ENCODE measurements at regions not wholly inside any gene's neighbourhood (a gene's known extent, or its start where the extent isn't known, plus 50 kb on each side); places are given as distances from the start of the nearest gene placed in this dataset.
A peak's percentile ranks its signal among the peaks of the same experiment; 100 is the strongest.

DNA sequence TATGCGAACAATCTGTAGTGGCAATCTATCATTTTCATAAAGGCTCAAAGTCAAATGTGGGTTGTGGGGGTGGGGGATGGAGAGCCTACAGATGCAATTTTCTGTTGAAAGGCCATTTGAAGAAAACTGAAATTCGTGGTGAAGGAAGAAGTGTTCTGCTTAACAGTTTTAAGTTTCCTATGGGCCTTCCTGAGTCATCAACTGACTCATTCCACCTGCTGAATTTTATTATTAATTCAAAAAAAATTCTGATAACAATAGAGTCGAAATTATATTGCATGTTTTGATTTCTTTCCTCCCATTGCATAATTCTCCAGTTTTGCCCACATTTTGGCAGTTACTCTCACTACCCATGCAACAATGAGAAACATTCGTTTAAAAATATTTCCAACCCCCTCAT lies 622.3 kb upstream of the ARID1B start:
- no peaks in the 10 kb centered on the region for H3K9me3 ChIP-seq
- no peak for TF ChIP-seq POLR2AphosphoS5 (IDR thresholded peaks at IDR 0.05)
- TF ChIP-seq, protein P1, sequence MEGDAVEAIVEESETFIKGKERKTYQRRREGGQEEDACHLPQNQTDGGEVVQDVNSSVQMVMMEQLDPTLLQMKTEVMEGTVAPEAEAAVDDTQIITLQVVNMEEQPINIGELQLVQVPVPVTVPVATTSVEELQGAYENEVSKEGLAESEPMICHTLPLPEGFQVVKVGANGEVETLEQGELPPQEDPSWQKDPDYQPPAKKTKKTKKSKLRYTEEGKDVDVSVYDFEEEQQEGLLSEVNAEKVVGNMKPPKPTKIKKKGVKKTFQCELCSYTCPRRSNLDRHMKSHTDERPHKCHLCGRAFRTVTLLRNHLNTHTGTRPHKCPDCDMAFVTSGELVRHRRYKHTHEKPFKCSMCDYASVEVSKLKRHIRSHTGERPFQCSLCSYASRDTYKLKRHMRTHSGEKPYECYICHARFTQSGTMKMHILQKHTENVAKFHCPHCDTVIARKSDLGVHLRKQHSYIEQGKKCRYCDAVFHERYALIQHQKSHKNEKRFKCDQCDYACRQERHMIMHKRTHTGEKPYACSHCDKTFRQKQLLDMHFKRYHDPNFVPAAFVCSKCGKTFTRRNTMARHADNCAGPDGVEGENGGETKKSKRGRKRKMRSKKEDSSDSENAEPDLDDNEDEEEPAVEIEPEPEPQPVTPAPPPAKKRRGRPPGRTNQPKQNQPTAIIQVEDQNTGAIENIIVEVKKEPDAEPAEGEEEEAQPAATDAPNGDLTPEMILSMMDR (IDR thresholded peaks at IDR 0.05): no peak
- TF ChIP-seq EP300 (IDR thresholded peaks at IDR 0.05): no peak
- TF ChIP-seq POLR2A (IDR thresholded peaks at IDR 0.05): no peak
- H3K27ac ChIP-seq: no peak overlapping the region
- intact Hi-C loops (cut with DNase I): no loop called here
- H3K4me3 ChIP-seq: no peak overlapping the region
- H3K27me3 ChIP-seq: no peaks in the 10 kb centered on the region
- no peak for DNase-seq
- peaks cover 0 to 8% (median under 1%) of the 10 kb centered on the region in 4 donors for H3K4me1 ChIP-seq
- no peaks in the 10 kb centered on the region for H3K36me3 ChIP-seq
- 47 to 57% methylated on average over 4 of the region's 4 CpGs for WGBS, 2 donors

DNA sequence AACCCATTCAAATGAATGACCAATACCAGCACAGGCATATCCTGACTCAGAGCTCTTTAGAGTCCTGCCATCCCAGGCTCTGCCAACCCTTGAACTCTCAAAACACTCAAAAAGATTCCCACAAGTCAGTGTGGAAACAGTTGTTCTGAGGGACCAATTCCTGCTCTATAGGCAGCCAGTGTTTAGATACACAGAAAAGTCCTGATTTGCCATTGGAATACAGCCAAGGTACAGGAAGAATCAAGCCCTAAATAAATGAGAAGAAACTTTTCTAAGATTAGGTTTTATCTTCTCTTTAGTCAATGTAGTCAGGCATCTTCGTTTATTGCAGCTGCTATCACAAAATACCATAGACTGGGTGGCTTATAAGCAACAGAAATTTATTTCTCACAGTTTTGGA lies 626.8 kb upstream of the ARID1B start:
- H3K9me3 ChIP-seq: no peaks in the 10 kb centered on the region
- intact Hi-C loops (cut with DNase I): no loop called here

DNA sequence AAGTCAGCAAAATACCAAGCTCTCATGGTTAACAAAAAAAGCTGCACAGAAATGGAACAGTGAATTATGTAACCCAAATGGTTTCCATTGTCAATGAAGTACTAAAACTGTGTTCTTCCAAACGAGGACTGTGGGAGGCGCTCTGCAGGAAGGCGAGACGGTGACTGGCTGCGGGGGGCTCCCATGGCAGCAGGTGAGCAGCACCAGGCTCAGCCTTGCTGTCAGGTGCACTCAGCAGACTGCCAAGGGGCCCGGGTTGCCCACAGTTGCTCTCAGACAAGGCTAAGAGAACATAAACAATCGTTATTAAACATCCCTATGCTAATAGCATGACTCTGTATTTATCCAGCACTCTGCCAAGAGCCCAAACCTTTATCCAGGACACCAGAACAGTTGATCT lies 630.3 kb upstream of the ARID1B start:
- H3K36me3 ChIP-seq: no peaks in the 10 kb centered on the region
- no peaks in the 10 kb centered on the region for H3K27me3 ChIP-seq
- no peak overlapping the region for H3K27ac ChIP-seq
- TF ChIP-seq, protein P1 (IDR thresholded peaks at IDR 0.05): no peak
- TF ChIP-seq POLR2AphosphoS5 (IDR thresholded peaks at IDR 0.05): no peak
- no peak for TF ChIP-seq EP300 (IDR thresholded peaks at IDR 0.05)
- TF ChIP-seq POLR2A (IDR thresholded peaks at IDR 0.05): no peak
- WGBS, 2 donors: 74 to 78% methylated on average over 7 of the region's 7 CpGs
- H3K4me3 ChIP-seq: no peak overlapping the region
- DNase-seq: no peak
- peaks cover 0 to 3% (median 0%) of the 10 kb centered on the region in 4 donors for H3K4me1 ChIP-seq
- no peaks in the 10 kb centered on the region for H3K9me3 ChIP-seq
- intact Hi-C loops (cut with DNase I): no loop called here

More for the DNA sequence above, 626.8 kb upstream of the ARID1B start:
- no peaks in the 10 kb centered on the region for H3K36me3 ChIP-seq
- TF ChIP-seq, protein P1 (IDR thresholded peaks at IDR 0.05): no peak
- TF ChIP-seq EP300 (IDR thresholded peaks at IDR 0.05): no peak
- no peak for TF ChIP-seq POLR2A (IDR thresholded peaks at IDR 0.05)
- no peak for TF ChIP-seq POLR2AphosphoS5 (IDR thresholded peaks at IDR 0.05)
- no peak overlapping the region for H3K4me3 ChIP-seq
- DNase-seq: no peak
- whole genome bisulfite sequencing, 2 donors: 59 to 71% methylated on average over 1 of the region's 1 CpG
- no peaks in the 10 kb centered on the region for H3K27me3 ChIP-seq
- no peak overlapping the region for H3K27ac ChIP-seq
- peaks cover 0 to 3% (median 0%) of the 10 kb centered on the region in 4 donors for H3K4me1 ChIP-seq

DNA sequence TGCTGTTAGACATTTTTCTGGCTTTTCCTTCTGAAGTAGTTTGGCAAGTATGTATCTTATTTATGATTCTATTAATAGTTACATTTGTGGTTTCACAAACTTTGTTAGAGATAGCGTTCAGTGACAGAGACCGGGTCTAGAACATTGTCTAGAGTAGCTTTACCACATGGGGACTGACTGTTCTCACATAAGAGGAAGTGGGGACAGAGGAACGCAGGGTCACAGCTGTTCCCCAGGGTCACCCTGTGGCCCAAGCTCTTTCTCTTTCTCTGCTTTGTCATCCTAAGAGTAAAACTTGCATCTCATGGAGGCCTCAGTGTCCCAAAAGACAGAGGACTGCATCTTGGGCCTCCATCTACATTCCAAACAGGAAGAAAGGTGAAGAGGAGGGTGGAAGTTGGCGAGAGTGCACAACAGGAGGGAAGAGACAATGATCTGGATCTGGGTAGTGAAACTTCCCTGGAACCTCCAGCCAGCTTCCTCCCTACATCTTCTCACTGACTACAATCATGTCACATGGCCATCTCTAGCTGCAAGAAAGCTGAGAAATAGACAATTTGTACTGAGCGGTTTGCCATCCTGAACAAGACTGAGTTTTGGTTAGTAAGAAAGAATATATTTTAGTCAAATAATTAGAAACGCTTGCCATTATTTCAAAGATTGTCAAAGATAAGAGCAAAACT lies 645.8 kb upstream of the ARID1B start:
- no peak overlapping the region for H3K27ac ChIP-seq
- WGBS, 2 donors: 72 to 86% methylated on average over 6 of the region's 6 CpGs
- H3K4me1 ChIP-seq: no peaks in the 10 kb centered on the region
- intact Hi-C loops (cut with DNase I): no loop called here
- H3K27me3 ChIP-seq: no peaks in the 10 kb centered on the region
- H3K36me3 ChIP-seq: no peaks in the 10 kb centered on the region
- peaks cover 0 to 4% (median 0%) of the 10 kb centered on the region in 4 donors for H3K9me3 ChIP-seq
- TF ChIP-seq, protein P1 (IDR thresholded peaks at IDR 0.05): no peak
- TF ChIP-seq POLR2AphosphoS5 (IDR thresholded peaks at IDR 0.05) (no peak), EP300 (IDR thresholded peaks at IDR 0.05) (peak in 1 of 4 donors; percentile 26), POLR2A (IDR thresholded peaks at IDR 0.05) (no peak)
- DNase-seq: no peak
- no peak overlapping the region for H3K4me3 ChIP-seq

DNA sequence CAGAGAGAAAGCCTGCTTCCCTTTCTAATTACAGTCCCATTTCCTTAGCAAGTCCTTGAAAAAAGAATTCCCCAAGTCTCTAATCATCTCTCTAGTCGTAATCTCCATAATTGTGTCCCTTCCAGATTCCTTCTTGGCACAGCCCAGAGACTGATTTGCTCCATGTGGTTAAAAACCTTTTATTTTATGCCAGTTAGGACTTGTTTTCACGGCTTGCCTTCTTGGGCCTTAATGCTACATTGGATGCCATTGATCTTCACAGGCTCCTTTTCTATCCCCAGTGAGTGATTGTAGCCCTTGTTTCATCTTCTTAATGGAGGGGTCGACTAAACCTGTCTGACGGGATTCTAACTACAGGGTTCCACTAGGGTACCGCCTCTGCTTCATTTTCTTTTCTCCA lies 650.6 kb upstream of the ARID1B start:
- Histone ChIP-seq H3K27me3 (no peaks in the 10 kb centered on the region), H3K9me3 (no peaks in the 10 kb centered on the region), H3K27ac (no peak overlapping the region), H3K4me1 (no peaks in the 10 kb centered on the region), H3K4me3 (no peak overlapping the region), H3K36me3 (no peaks in the 10 kb centered on the region)
- DNase-seq: no peak
- WGBS, 2 donors: 82 to 85% methylated on average over 5 of the region's 5 CpGs
- TF ChIP-seq, protein P1 (IDR thresholded peaks at IDR 0.05): no peak
- TF ChIP-seq POLR2A (IDR thresholded peaks at IDR 0.05) (no peak), EP300 (IDR thresholded peaks at IDR 0.05) (no peak), POLR2AphosphoS5 (IDR thresholded peaks at IDR 0.05) (no peak)
- intact Hi-C loops (cut with DNase I): no loop called here

All from sigmoid colon (tissue), 6 donors.